ENCODE measurements at regions not wholly inside any gene's neighbourhood (a gene's known extent, or its start where the extent isn't known, plus 50 kb on each side); places are given as distances from the start of the nearest gene placed in this dataset.

DNA sequence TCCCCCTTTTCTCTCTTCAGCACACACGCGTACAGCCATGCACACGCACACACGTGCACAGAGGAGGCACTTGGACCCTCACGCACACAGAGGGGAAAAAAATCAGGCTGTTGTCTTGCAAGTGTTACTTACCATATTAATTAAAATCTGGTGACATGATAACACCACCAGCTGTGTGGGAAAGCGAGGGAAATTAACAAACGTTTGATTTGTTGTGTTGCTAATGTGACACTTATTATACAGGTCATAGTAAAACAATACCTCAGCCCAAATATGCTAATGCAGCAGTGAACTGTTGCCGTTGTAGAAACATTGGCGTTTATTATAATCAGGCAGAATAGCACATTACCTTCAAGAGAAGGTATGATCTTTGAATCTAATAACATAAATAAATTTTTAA lies 211.7 kb downstream of the TEX29 start:
- TF ChIP-seq POLR2A (IDR thresholded peaks at IDR 0.05): no peak
- TF ChIP-seq, protein P1, sequence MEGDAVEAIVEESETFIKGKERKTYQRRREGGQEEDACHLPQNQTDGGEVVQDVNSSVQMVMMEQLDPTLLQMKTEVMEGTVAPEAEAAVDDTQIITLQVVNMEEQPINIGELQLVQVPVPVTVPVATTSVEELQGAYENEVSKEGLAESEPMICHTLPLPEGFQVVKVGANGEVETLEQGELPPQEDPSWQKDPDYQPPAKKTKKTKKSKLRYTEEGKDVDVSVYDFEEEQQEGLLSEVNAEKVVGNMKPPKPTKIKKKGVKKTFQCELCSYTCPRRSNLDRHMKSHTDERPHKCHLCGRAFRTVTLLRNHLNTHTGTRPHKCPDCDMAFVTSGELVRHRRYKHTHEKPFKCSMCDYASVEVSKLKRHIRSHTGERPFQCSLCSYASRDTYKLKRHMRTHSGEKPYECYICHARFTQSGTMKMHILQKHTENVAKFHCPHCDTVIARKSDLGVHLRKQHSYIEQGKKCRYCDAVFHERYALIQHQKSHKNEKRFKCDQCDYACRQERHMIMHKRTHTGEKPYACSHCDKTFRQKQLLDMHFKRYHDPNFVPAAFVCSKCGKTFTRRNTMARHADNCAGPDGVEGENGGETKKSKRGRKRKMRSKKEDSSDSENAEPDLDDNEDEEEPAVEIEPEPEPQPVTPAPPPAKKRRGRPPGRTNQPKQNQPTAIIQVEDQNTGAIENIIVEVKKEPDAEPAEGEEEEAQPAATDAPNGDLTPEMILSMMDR (IDR thresholded peaks at IDR 0.05): no peak
